ENCODE measurements at regions not wholly inside any gene's neighbourhood (a gene's known extent, or its start where the extent isn't known, plus 50 kb on each side); places are given as distances from the start of the nearest gene placed in this dataset.

- Histone ChIP-seq H3K9me3 (no peaks in the 10 kb centered on the region), H3K27me3 (no peaks in the 10 kb centered on the region), H3K4me3 (no peak overlapping the region), H3K36me3 (no peaks in the 10 kb centered on the region)
- DNase-seq: no peak
Observed at GRCh38 chr4:23161787-23162186, 469.1 kb downstream of the GBA3 start.

GRCh38 chr4:23153076-23153475 lies 460.3 kb downstream of the GBA3 start:
- H3K27me3 ChIP-seq: no peaks in the 10 kb centered on the region
- no peak for DNase-seq
- H3K9me3 ChIP-seq: no peaks in the 10 kb centered on the region
- H3K36me3 ChIP-seq: no peaks in the 10 kb centered on the region
- H3K4me3 ChIP-seq: no peak overlapping the region

- H3K27me3 ChIP-seq: no peaks in the 10 kb centered on the region
- DNase-seq: no peak
- H3K9me3 ChIP-seq: no peaks in the 10 kb centered on the region
- no peaks in the 10 kb centered on the region for H3K36me3 ChIP-seq
- no peak overlapping the region for H3K4me3 ChIP-seq
Observed at GRCh38 chr4:23149815-23150214, 457.1 kb downstream of the GBA3 start.

GRCh38 chr4:23144707-23145106 lies 452.0 kb downstream of the GBA3 start:
- Histone ChIP-seq H3K27me3 (no peaks in the 10 kb centered on the region), H3K36me3 (no peaks in the 10 kb centered on the region), H3K4me3 (no peak overlapping the region), H3K9me3 (no peaks in the 10 kb centered on the region)
- DNase-seq: no peak

GRCh38 chr4:23135792-23136645 lies 443.3 kb downstream of the GBA3 start:
- Histone ChIP-seq H3K36me3 (no peaks in the 10 kb centered on the region), H3K9me3 (no peaks in the 10 kb centered on the region), H3K4me3 (no peak overlapping the region), H3K27me3 (no peaks in the 10 kb centered on the region)
- DNase-seq: no peak

- no peaks in the 10 kb centered on the region for H3K9me3 ChIP-seq
- no peak for DNase-seq
Observed at GRCh38 chr4:23134331-23134730, 441.6 kb downstream of the GBA3 start.

GRCh38 chr4:23130845-23131244 lies 438.1 kb downstream of the GBA3 start:
- no peak for DNase-seq
- H3K27me3 ChIP-seq: no peaks in the 10 kb centered on the region
- H3K4me3 ChIP-seq: no peak overlapping the region
- no peaks in the 10 kb centered on the region for H3K9me3 ChIP-seq
- H3K36me3 ChIP-seq: no peaks in the 10 kb centered on the region

More at GRCh38 chr4:23134331-23134730, 441.6 kb downstream of the GBA3 start:
- H3K27me3 ChIP-seq: no peaks in the 10 kb centered on the region
- no peaks in the 10 kb centered on the region for H3K36me3 ChIP-seq
- H3K4me3 ChIP-seq: no peak overlapping the region

GRCh38 chr4:23125118-23125517 lies 432.4 kb downstream of the GBA3 start:
- DNase-seq: no peak
- no peaks in the 10 kb centered on the region for H3K9me3 ChIP-seq
- H3K27me3 ChIP-seq: no peaks in the 10 kb centered on the region
- H3K36me3 ChIP-seq: no peaks in the 10 kb centered on the region
- no peak overlapping the region for H3K4me3 ChIP-seq

- no peaks in the 10 kb centered on the region for H3K36me3 ChIP-seq
- H3K27me3 ChIP-seq: no peaks in the 10 kb centered on the region
- no peaks in the 10 kb centered on the region for H3K9me3 ChIP-seq
- no peak overlapping the region for H3K4me3 ChIP-seq
- no peak for DNase-seq
Observed at GRCh38 chr4:23122666-23123400, 430.1 kb downstream of the GBA3 start.

GRCh38 chr4:23120374-23120773 lies 427.6 kb downstream of the GBA3 start:
- no peak for DNase-seq
- H3K36me3 ChIP-seq: no peaks in the 10 kb centered on the region
- no peak overlapping the region for H3K4me3 ChIP-seq
- H3K27me3 ChIP-seq: no peaks in the 10 kb centered on the region
- H3K9me3 ChIP-seq: no peaks in the 10 kb centered on the region

GRCh38 chr4:23117826-23118225 lies 425.1 kb downstream of the GBA3 start:
- Histone ChIP-seq H3K9me3 (no peaks in the 10 kb centered on the region), H3K27me3 (no peaks in the 10 kb centered on the region), H3K36me3 (no peaks in the 10 kb centered on the region), H3K4me3 (no peak overlapping the region)
- DNase-seq: peak; percentile 12

GRCh38 chr4:23114538-23114937 lies 421.8 kb downstream of the GBA3 start:
- no peaks in the 10 kb centered on the region for H3K9me3 ChIP-seq
- H3K27me3 ChIP-seq: no peaks in the 10 kb centered on the region
- DNase-seq: no peak
- H3K4me3 ChIP-seq: no peak overlapping the region
- H3K36me3 ChIP-seq: no peaks in the 10 kb centered on the region

GRCh38 chr4:23113104-23113503 lies 420.4 kb downstream of the GBA3 start:
- Histone ChIP-seq H3K4me3 (no peak overlapping the region), H3K27me3 (no peaks in the 10 kb centered on the region), H3K9me3 (no peaks in the 10 kb centered on the region), H3K36me3 (no peaks in the 10 kb centered on the region)
- no peak for DNase-seq

GRCh38 chr4:23106516-23106915 lies 413.8 kb downstream of the GBA3 start:
- Histone ChIP-seq H3K36me3 (no peaks in the 10 kb centered on the region), H3K4me3 (no peak overlapping the region), H3K9me3 (no peaks in the 10 kb centered on the region), H3K27me3 (no peaks in the 10 kb centered on the region)
- no peak for DNase-seq

- Histone ChIP-seq H3K9me3 (no peaks in the 10 kb centered on the region), H3K27me3 (no peaks in the 10 kb centered on the region), H3K36me3 (no peaks in the 10 kb centered on the region), H3K4me3 (no peak overlapping the region)
- no peak for DNase-seq
Observed at GRCh38 chr4:23105759-23106370, 413.1 kb downstream of the GBA3 start.

- H3K4me3 ChIP-seq: no peak overlapping the region
- peak; percentile 43 for DNase-seq
- no peaks in the 10 kb centered on the region for H3K27me3 ChIP-seq
- no peaks in the 10 kb centered on the region for H3K9me3 ChIP-seq
- H3K36me3 ChIP-seq: no peaks in the 10 kb centered on the region
Observed at GRCh38 chr4:23097251-23097650, 404.5 kb downstream of the GBA3 start.

GRCh38 chr4:23091711-23092110 lies 399.0 kb downstream of the GBA3 start:
- Histone ChIP-seq H3K9me3 (no peaks in the 10 kb centered on the region), H3K36me3 (no peaks in the 10 kb centered on the region), H3K27me3 (no peaks in the 10 kb centered on the region), H3K4me3 (no peak overlapping the region)
- DNase-seq: no peak

GRCh38 chr4:23085249-23085568 lies 392.5 kb downstream of the GBA3 start:
- H3K27me3 ChIP-seq: no peaks in the 10 kb centered on the region
- no peak for DNase-seq
- no peak overlapping the region for H3K4me3 ChIP-seq
- H3K36me3 ChIP-seq: no peaks in the 10 kb centered on the region
- no peaks in the 10 kb centered on the region for H3K9me3 ChIP-seq

Measured in MG63 (cell line).